ENCODE measurements at regions not wholly inside any gene's neighbourhood (a gene's known extent, or its start where the extent isn't known, plus 50 kb on each side); places are given as distances from the start of the nearest gene placed in this dataset.

DNA sequence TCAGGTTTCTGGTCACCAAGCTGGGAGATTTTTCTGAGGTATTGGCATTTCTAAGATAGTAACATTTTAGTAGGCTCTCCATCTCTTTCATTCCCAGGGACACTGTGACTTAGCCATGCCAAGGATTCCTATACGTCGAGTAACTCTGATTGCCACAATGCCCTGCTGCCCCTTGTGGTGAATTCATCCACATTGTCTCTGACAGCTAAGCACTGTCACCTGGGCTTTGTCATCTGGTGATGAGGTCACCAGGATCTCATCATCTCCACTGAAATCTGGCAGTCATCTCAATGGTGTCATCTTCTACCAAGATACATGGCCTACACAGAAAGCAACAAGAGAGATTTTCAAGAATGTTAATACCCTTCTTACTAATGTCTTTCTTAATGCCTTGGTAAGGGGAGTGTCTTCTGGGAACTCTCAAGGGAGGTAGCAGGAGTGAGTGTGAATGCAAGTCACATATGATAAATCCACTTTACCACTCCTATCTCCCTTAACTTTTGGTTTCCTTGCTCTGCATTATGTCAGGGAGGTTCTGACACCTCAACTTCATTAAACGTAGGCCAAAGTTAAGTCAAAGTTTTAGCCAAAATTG lies 246.7 kb downstream of the CD109 start:
- H3K4me1 ChIP-seq: peaks cover 0 to 4% (median 0%) of the 10 kb centered on the region in 3 donors
- H3K4me3 ChIP-seq: no peak overlapping the region
- no peak overlapping the region for H3K27ac ChIP-seq
- DNase-seq: no peak
- intact Hi-C loops (cut with DNase I): no loop called here
- no peak for TF ChIP-seq POLR2A (IDR thresholded peaks at IDR 0.05)
- TF ChIP-seq, protein P1, sequence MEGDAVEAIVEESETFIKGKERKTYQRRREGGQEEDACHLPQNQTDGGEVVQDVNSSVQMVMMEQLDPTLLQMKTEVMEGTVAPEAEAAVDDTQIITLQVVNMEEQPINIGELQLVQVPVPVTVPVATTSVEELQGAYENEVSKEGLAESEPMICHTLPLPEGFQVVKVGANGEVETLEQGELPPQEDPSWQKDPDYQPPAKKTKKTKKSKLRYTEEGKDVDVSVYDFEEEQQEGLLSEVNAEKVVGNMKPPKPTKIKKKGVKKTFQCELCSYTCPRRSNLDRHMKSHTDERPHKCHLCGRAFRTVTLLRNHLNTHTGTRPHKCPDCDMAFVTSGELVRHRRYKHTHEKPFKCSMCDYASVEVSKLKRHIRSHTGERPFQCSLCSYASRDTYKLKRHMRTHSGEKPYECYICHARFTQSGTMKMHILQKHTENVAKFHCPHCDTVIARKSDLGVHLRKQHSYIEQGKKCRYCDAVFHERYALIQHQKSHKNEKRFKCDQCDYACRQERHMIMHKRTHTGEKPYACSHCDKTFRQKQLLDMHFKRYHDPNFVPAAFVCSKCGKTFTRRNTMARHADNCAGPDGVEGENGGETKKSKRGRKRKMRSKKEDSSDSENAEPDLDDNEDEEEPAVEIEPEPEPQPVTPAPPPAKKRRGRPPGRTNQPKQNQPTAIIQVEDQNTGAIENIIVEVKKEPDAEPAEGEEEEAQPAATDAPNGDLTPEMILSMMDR (IDR thresholded peaks at IDR 0.05): no peak
- H3K27me3 ChIP-seq: no peaks in the 10 kb centered on the region
- H3K9me3 ChIP-seq: no peaks in the 10 kb centered on the region
- no peaks in the 10 kb centered on the region for H3K36me3 ChIP-seq
- WGBS, 2 donors: 82 to 85% methylated on average over 3 of the region's 3 CpGs

DNA sequence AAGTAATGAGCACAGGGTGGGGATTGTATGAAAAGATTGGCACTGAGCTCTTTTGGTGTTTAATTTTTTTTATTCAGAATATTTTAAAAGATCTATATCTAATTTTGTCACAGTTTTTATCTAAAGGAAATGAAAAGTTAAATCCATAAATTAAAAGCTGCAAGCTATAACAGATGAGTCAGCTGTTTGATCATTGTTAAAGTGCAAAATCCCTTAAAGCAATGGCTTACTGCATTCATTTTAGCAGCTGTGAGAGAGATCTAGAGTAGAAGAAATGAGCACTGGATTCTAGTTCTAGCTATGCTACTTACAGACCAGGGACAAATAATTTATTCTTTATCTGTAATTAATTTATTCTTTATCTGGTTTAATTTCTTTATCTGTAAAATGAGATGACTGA lies 245.9 kb downstream of the CD109 start:
- Histone ChIP-seq H3K27me3 (no peaks in the 10 kb centered on the region), H3K9me3 (no peaks in the 10 kb centered on the region), H3K4me3 (no peak overlapping the region), H3K27ac (no peak overlapping the region), H3K4me1 (peaks cover 0 to 4% (median 0%) of the 10 kb centered on the region in 3 donors), H3K36me3 (no peaks in the 10 kb centered on the region)
- DNase-seq: no peak
- intact Hi-C loops (cut with DNase I): no loop called here
- TF ChIP-seq POLR2A (IDR thresholded peaks at IDR 0.05): no peak
- TF ChIP-seq, protein P1 (IDR thresholded peaks at IDR 0.05): no peak

DNA sequence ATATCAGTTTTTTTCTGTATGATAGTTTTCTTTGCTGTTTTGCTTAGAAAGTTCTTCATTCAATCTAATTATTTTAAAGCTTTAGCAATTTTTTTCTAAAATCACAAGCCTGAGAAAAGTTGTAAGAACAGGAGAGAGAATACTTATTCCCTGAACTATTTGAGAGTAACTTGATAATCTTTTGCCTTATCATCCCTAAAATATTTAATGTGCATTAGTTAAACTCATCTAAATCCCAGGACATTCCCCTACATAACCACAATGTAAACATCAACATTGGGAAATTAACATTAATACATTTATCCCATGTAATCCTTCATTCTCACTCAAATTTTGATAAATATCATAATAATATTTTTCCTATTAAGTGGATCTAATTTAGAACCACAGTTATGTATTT lies 241.8 kb downstream of the CD109 start:
- H3K9me3 ChIP-seq: no peaks in the 10 kb centered on the region
- intact Hi-C loops (cut with DNase I): no loop called here
- H3K27ac ChIP-seq: no peak overlapping the region
- TF ChIP-seq, protein P1 (IDR thresholded peaks at IDR 0.05): no peak
- TF ChIP-seq POLR2A (IDR thresholded peaks at IDR 0.05): no peak
- no peaks in the 10 kb centered on the region for H3K36me3 ChIP-seq
- no peaks in the 10 kb centered on the region for H3K27me3 ChIP-seq
- no peak for DNase-seq
- no peaks in the 10 kb centered on the region for H3K4me1 ChIP-seq
- H3K4me3 ChIP-seq: no peak overlapping the region

DNA sequence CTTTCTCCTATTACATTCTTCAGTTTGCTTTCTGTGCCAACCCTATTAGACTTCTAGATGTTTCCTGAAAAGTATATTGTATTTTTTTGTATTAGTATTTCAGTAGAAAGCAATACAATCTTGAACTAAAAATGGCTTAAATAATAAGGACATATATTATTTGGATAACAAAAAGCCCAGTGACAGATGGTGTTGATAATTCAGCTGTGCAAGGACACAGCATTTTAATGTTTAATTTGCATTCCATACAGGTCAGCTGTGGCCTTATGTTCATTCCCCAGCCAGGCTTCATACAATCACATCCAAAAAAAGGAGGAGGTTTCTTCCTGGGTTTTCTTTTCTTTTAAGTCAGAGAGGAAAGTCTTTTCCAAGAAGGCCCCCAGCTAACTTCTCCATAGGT lies 236.9 kb downstream of the CD109 start:
- intact Hi-C loops (cut with DNase I): no loop called here
- TF ChIP-seq, protein P1 (IDR thresholded peaks at IDR 0.05): no peak
- TF ChIP-seq POLR2A (IDR thresholded peaks at IDR 0.05): no peak
- Histone ChIP-seq H3K4me1 (no peaks in the 10 kb centered on the region), H3K4me3 (no peak overlapping the region), H3K36me3 (no peaks in the 10 kb centered on the region), H3K27ac (no peak overlapping the region), H3K27me3 (no peaks in the 10 kb centered on the region), H3K9me3 (peaks cover 0 to 14% (median 0%) of the 10 kb centered on the region in 3 donors)
- no peak for DNase-seq

DNA sequence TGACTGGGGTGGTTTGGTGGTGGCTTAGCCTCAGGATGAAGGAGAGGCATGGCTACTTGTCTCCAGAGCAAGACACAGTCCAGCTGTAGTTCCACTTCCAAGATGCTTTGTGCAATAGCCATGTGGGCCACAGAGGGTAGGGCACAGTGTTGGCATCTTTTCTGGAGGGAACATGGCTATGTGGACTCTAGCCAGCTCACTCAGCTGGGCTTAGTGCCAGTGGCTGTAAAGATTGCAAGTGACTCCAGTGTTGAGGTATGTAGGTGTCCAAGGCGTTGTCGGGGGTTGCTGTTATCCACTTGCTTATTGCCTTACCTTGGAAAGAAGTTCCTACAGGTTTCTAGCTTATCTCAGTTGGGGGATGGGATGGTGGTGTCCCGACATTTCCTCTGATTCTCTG lies 233.4 kb downstream of the CD109 start:
- Histone ChIP-seq H3K4me3 (no peak overlapping the region), H3K9me3 (peaks cover 0 to 23% (median 7%) of the 10 kb centered on the region in 3 donors), H3K4me1 (no peaks in the 10 kb centered on the region), H3K36me3 (no peaks in the 10 kb centered on the region), H3K27me3 (no peaks in the 10 kb centered on the region), H3K27ac (no peak overlapping the region)
- WGBS, 2 donors: 46 to 62% methylated on average over 3 of the region's 3 CpGs
- intact Hi-C loops (cut with DNase I): no loop called here
- TF ChIP-seq, protein P1 (IDR thresholded peaks at IDR 0.05): no peak
- TF ChIP-seq POLR2A (IDR thresholded peaks at IDR 0.05): no peak
- DNase-seq: no peak
